ENCODE measurements at regions not wholly inside any gene's neighbourhood (a gene's known extent, or its start where the extent isn't known, plus 50 kb on each side); places are given as distances from the start of the nearest gene placed in this dataset.

DNA sequence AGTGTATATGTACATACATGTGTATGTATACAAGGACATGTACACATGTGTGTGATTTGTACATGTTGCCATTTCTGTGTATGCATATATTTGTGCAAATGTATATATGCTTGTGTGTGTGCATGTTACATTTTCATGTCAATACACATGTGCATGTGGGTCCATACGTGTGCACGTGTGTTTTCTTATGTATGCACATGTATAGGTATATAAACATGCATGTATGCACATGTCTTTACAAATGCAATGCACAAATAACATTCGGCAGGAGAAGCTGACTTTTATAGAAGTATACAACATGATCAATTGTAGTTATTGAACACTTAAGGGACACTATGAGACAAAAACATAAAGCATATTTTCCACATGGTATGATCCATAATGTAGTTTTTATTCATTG lies 307.4 kb upstream of the SEMA3C start:
- TF ChIP-seq, protein P1, sequence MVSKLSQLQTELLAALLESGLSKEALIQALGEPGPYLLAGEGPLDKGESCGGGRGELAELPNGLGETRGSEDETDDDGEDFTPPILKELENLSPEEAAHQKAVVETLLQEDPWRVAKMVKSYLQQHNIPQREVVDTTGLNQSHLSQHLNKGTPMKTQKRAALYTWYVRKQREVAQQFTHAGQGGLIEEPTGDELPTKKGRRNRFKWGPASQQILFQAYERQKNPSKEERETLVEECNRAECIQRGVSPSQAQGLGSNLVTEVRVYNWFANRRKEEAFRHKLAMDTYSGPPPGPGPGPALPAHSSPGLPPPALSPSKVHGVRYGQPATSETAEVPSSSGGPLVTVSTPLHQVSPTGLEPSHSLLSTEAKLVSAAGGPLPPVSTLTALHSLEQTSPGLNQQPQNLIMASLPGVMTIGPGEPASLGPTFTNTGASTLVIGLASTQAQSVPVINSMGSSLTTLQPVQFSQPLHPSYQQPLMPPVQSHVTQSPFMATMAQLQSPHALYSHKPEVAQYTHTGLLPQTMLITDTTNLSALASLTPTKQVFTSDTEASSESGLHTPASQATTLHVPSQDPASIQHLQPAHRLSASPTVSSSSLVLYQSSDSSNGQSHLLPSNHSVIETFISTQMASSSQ (IDR thresholded peaks at IDR 0.05; ENCODE audit: low read depth), result no peak
- TF ChIP-seq, protein P1 (CRISPR knock-in tag; IDR thresholded peaks at IDR 0.05; ENCODE audit: borderline replicate concordance), result no peak
- TF ChIP-seq, protein P2, sequence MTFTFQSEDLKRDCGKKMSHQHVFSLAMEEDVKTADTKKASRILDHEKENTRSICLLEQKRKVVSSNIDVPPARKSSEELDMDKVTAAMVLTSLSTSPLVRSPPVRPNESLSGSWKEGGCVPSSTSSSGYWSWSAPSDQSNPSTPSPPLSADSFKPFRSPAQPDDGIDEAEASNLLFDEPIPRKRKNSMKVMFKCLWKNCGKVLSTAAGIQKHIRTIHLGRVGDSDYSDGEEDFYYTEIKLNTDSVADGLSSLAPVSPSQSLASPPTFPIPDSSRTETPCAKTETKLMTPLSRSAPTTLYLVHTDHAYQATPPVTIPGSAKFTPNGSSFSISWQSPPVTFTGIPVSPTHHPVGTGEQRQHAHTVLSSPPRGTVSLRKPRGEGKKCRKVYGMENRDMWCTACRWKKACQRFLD (CRISPR knock-in tag; IDR thresholded peaks at IDR 0.05; ENCODE audit: borderline replicate concordance), result no peak
- TF ChIP-seq KLF15 (CRISPR knock-in tag; IDR thresholded peaks at IDR 0.05; ENCODE audit: borderline replicate concordance), result no peak
- no peak for TF ChIP-seq KDM1A (CRISPR knock-in tag; IDR thresholded peaks at IDR 0.05)
- no peak for TF ChIP-seq TBP (CRISPR knock-in tag; IDR thresholded peaks at IDR 0.05)
- no peak for TF ChIP-seq GPBP1L1 (CRISPR knock-in tag; IDR thresholded peaks at IDR 0.05)
- TF ChIP-seq HNRNPH1 (optimal IDR thresholded peaks at IDR 0.05; ENCODE audit: low read depth, low read length), result no peak
- TF ChIP-seq SMAD1 (CRISPR knock-in tag; IDR thresholded peaks at IDR 0.05; ENCODE audit: borderline replicate concordance, low read depth), result no peak
- TF ChIP-seq EP300 (IDR thresholded peaks at IDR 0.05; ENCODE audit: low read depth in 2 of 2, low read length in 2 of 2), result no peak
- no peak for TF ChIP-seq EP300 (CRISPR knock-in tag; IDR thresholded peaks at IDR 0.05; ENCODE audit: borderline replicate concordance)
- no peak for TF ChIP-seq TFE3 (CRISPR knock-in tag; IDR thresholded peaks at IDR 0.05)
- no peak for TF ChIP-seq RAD51 (IDR thresholded peaks at IDR 0.05; ENCODE audit: borderline replicate concordance)
- TF ChIP-seq HIVEP1 (CRISPR knock-in tag; IDR thresholded peaks at IDR 0.05), result no peak
- TF ChIP-seq CHD2 (IDR thresholded peaks at IDR 0.05; ENCODE audit: low read depth, low read length), result no peak
- TF ChIP-seq ERF (CRISPR knock-in tag; IDR thresholded peaks at IDR 0.05), result no peak

Measured in HepG2 (cell line).